HG02852 (cell line): ENCODE measurements at regions not wholly inside any gene's neighbourhood (a gene's known extent, or its start where the extent isn't known, plus 50 kb on each side); places are given as distances from the start of the nearest gene placed in this dataset.
"Not testable (repeated sequence)": the region's sequence is repeated elsewhere in the genome, so short reads cannot be mapped to it uniquely, and the experiment has no call there.

Experiments
- ATAC-seq: cut with Tn5 transposase; IDR thresholded peaks from one replicate; pipeline ENCODE4 v1.9.1; 2021; ENCODE audit warnings: mild to moderate bottlenecking, moderate library complexity; ENCODE audit not compliant: unreplicated experiment

- ATAC-seq: no peak
Measured at GRCh38 chr12:127158385-127159061, 1108.4 kb upstream of the TMEM132C start.

- ATAC-seq: no peak
Measured at GRCh38 chr12:127161466-127161865, 1105.5 kb upstream of the TMEM132C start.

GRCh38 chr12:127162307-127162706 lies 1104.7 kb upstream of the TMEM132C start:
- ATAC-seq: no peak

- ATAC-seq: peak; percentile 85
Measured at GRCh38 chr12:127162902-127163301, 1104.1 kb upstream of the TMEM132C start.

GRCh38 chr12:127165567-127166392 lies 1101.2 kb upstream of the TMEM132C start:
- peak; percentile 50 for ATAC-seq

GRCh38 chr12:127169321-127170181 lies 1097.4 kb upstream of the TMEM132C start:
- no peak for ATAC-seq

GRCh38 chr12:127170226-127171180 lies 1096.5 kb upstream of the TMEM132C start:
- no peak for ATAC-seq

GRCh38 chr12:127172861-127173260 lies 1094.1 kb upstream of the TMEM132C start:
- no peak for ATAC-seq

GRCh38 chr12:127173971-127174370 lies 1093.0 kb upstream of the TMEM132C start:
- not testable (repeated sequence) for ATAC-seq

GRCh38 chr12:127174881-127175280 lies 1092.1 kb upstream of the TMEM132C start:
- ATAC-seq: no peak

- no peak for ATAC-seq
Measured at GRCh38 chr12:127175361-127175760, 1091.6 kb upstream of the TMEM132C start.

GRCh38 chr12:127176804-127177203 lies 1090.2 kb upstream of the TMEM132C start:
- no peak for ATAC-seq

- no peak for ATAC-seq
Measured at GRCh38 chr12:127178052-127178451, 1088.9 kb upstream of the TMEM132C start.

GRCh38 chr12:127178463-127178862 lies 1088.5 kb upstream of the TMEM132C start:
- no peak for ATAC-seq

GRCh38 chr12:127179176-127179575 lies 1087.8 kb upstream of the TMEM132C start:
- ATAC-seq: no peak

GRCh38 chr12:127182018-127182417 lies 1085.0 kb upstream of the TMEM132C start:
- ATAC-seq: no peak

- no peak for ATAC-seq
Measured at GRCh38 chr12:127189992-127190391, 1077.0 kb upstream of the TMEM132C start.

GRCh38 chr12:127191129-127191528 lies 1075.8 kb upstream of the TMEM132C start:
- ATAC-seq: no peak

GRCh38 chr12:127192391-127192790 lies 1074.6 kb upstream of the TMEM132C start:
- no peak for ATAC-seq

- no peak for ATAC-seq
Measured at GRCh38 chr12:127193341-127193740, 1073.6 kb upstream of the TMEM132C start.
